ENCODE measurements at regions not wholly inside any gene's neighbourhood (a gene's known extent, or its start where the extent isn't known, plus 50 kb on each side); places are given as distances from the start of the nearest gene placed in this dataset.

- Histone ChIP-seq H3K27ac (ENCODE audit: extremely low read depth, low read depth, low read length) (no peak overlapping the region), H3K36me3 (ENCODE audit: control insufficient read depth in 2 of 2, insufficient read depth in 1 of 2, low read length in 2 of 2) (no peaks in the 10 kb centered on the region), H3K4me1 (ENCODE audit: control insufficient read depth, insufficient read depth, low read length) (no peaks in the 10 kb centered on the region), H3K9me3 (ENCODE audit: control insufficient read depth, insufficient read depth, low read depth, low read length) (no peaks in the 10 kb centered on the region), H3K4me3 (ENCODE audit: low read depth, low read length) (no peak overlapping the region)
- ChIA-PET CTCF (interaction anchor here (0.8 kb wide), 1 partner anchor 10 kb away, joined by 3 read pairs; no protein-coding TSS in a partner anchor), POLR2A (no interaction called here)
- TF ChIP-seq HOXA7 (CRISPR knock-in tag; IDR thresholded peaks at IDR 0.05; ENCODE audit: borderline replicate concordance): no peak
- TF ChIP-seq GLI2 (tag by site-specific recombination; IDR thresholded peaks at IDR 0.05; ENCODE audit: borderline replicate concordance, low read depth): no peak
- no peak for TF ChIP-seq YY1 (tag by site-specific recombination; IDR thresholded peaks at IDR 0.05)
- no peak for TF ChIP-seq PBX3 (CRISPR knock-in tag; IDR thresholded peaks at IDR 0.05)
- TF ChIP-seq ZFP3 (tag by site-specific recombination; IDR thresholded peaks at IDR 0.05; ENCODE audit: low read depth): no peak
- TF ChIP-seq PRDM10 (tag by site-specific recombination; IDR thresholded peaks at IDR 0.05): no peak
- TF ChIP-seq ZNF280D (tag by site-specific recombination; IDR thresholded peaks at IDR 0.05): no peak
- no peak for TF ChIP-seq ZNF548 (tag by site-specific recombination; IDR thresholded peaks at IDR 0.05)
- no peak for TF ChIP-seq PATZ1 (tag by site-specific recombination; IDR thresholded peaks at IDR 0.05)
- no peak for TF ChIP-seq ZNF311 (tag by site-specific recombination; IDR thresholded peaks at IDR 0.05; ENCODE audit: borderline replicate concordance)
Measured at GRCh38 chr15:97087006-97087741, 756.7 kb downstream of the NR2F2 start.

- Histone ChIP-seq H3K4me3 (ENCODE audit: low read depth, low read length) (no peak overlapping the region), H3K4me1 (ENCODE audit: control insufficient read depth, insufficient read depth, low read length) (no peaks in the 10 kb centered on the region), H3K36me3 (ENCODE audit: control insufficient read depth in 2 of 2, insufficient read depth in 1 of 2, low read length in 2 of 2) (no peaks in the 10 kb centered on the region), H3K9me3 (ENCODE audit: control insufficient read depth, insufficient read depth, low read depth, low read length) (no peaks in the 10 kb centered on the region), H3K27ac (ENCODE audit: extremely low read depth, low read depth, low read length) (no peak overlapping the region)
- CTCF ChIA-PET: interaction anchor here (0.7 kb wide), 1 partner anchor 148 kb away, joined by 3 read pairs; no protein-coding TSS in a partner anchor
- POLR2A ChIA-PET: no interaction called here
- TF ChIP-seq ZFP41 (tag by site-specific recombination; IDR thresholded peaks at IDR 0.05; ENCODE audit: borderline replicate concordance) (no peak), ZNF785 (tag by site-specific recombination; IDR thresholded peaks at IDR 0.05) (no peak), SCRT2 (tag by site-specific recombination; IDR thresholded peaks at IDR 0.05) (no peak), ZNF148 (tag by site-specific recombination; IDR thresholded peaks at IDR 0.05; ENCODE audit: borderline replicate concordance) (no peak), ZNF843 (tag by site-specific recombination; IDR thresholded peaks at IDR 0.05) (no peak), ZNF792 (tag by site-specific recombination; IDR thresholded peaks at IDR 0.05) (no peak), PRDM6 (tag by site-specific recombination; IDR thresholded peaks at IDR 0.05) (no peak), ZNF184 (tag by site-specific recombination; IDR thresholded peaks at IDR 0.05) (no peak), ZNF571 (tag by site-specific recombination; IDR thresholded peaks at IDR 0.05) (no peak), HOXD13 (CRISPR knock-in tag; IDR thresholded peaks at IDR 0.05; ENCODE audit: borderline replicate concordance) (no peak)
Measured at GRCh38 chr15:97091093-97091492, 760.6 kb downstream of the NR2F2 start.

Measured in HEK293 (cell line).